Stimulated activated effector memory CD8-positive, alpha-beta T cell treated with anti-CD3 and anti-CD28 coated beads, Interleukin-12 subunit alpha, Interleukin-12 subunit beta, amount 100 ng/mL, for 72 hours (primary cell): ENCODE measurements at regions not wholly inside any gene's neighbourhood (a gene's known extent, or its start where the extent isn't known, plus 50 kb on each side); places are given as distances from the start of the nearest gene placed in this dataset.
"Not testable (repeated sequence)": the region's sequence is repeated elsewhere in the genome, so short reads cannot be mapped to it uniquely, and the experiment has no call there.

Experiments used
- ATAC-seq: fragments of 150-1000 bp; cut with Tn5 transposase; 2 replicates; pipeline ENCODE4 v1.10.0; 2021
- DNase-seq, 2 donors: peaks; one replicate each; pipeline ENCODE4 v3.0.0; 2021 to 2022; ENCODE audit warnings: low spot score in 2 of 2
- H3K27ac Mint-ChIP-seq: one replicate; pipeline ENCODE4 v1.8.0; 2022; ENCODE audit warnings: mild to moderate bottlenecking, mixed read lengths
- H3K36me3 Mint-ChIP-seq: one replicate; pipeline ENCODE4 v1.8.0; 2022; ENCODE audit warnings: mild to moderate bottlenecking, mixed read lengths
- H3K4me1 Mint-ChIP-seq: one replicate; pipeline ENCODE4 v1.8.0; 2022; ENCODE audit warnings: mixed read lengths
- H3K4me3 Mint-ChIP-seq: one replicate; pipeline ENCODE4 v1.8.0; 2022; ENCODE audit warnings: mild to moderate bottlenecking, mixed read lengths
- H3K9me3 Mint-ChIP-seq: one replicate; pipeline ENCODE4 v1.8.0; 2022; ENCODE audit warnings: mixed read lengths

DNA sequence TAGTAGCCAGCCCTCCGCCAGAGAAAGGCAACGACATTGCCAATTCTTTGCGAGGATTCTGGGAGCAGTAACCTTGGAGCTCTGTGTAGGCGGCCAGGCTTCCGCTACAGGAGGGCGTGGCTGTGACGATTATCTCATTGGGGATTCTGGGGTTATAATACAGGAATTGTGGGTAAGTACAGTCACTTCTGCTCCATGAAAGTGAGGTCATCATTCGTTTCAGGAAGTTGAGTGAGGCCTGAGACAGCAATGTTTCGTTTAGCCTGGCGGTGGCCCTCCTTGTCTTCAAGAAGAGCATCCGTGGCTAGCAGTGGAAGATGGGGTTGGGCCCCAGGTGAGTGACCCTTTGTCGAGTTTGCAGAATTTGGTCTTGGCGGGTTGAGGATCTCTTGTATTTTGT, 79.5 kb upstream of the GPR39 start:
- H3K27ac Mint-ChIP-seq, H3K4me1 Mint-ChIP-seq, H3K4me3 Mint-ChIP-seq, H3K36me3 Mint-ChIP-seq, DNase-seq, H3K9me3 Mint-ChIP-seq, ATAC-seq: not testable (repeated sequence)

DNA sequence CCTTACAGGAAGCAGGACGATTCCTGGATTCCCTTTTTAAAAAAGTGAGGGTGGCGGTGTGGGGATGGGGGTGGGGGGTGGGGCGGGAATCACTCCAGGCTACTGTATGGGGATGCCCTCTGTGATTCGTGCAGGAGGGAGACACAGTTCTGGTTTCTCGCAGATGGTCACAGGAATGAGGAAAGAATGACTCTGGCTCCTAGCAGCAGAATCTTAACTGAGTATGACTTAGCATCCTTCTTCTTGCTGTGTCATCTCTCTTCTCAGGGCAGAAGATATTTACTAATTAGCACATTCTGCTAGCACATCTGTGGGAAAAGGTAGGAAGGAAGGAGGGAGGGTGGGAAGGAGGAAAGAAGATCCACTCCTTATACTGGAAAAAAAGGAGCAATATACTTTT, 78.8 kb upstream of the GPR39 start:
- ATAC-seq, H3K36me3 Mint-ChIP-seq, H3K9me3 Mint-ChIP-seq, H3K27ac Mint-ChIP-seq, H3K4me3 Mint-ChIP-seq, H3K4me1 Mint-ChIP-seq, DNase-seq: not testable (repeated sequence)

DNA sequence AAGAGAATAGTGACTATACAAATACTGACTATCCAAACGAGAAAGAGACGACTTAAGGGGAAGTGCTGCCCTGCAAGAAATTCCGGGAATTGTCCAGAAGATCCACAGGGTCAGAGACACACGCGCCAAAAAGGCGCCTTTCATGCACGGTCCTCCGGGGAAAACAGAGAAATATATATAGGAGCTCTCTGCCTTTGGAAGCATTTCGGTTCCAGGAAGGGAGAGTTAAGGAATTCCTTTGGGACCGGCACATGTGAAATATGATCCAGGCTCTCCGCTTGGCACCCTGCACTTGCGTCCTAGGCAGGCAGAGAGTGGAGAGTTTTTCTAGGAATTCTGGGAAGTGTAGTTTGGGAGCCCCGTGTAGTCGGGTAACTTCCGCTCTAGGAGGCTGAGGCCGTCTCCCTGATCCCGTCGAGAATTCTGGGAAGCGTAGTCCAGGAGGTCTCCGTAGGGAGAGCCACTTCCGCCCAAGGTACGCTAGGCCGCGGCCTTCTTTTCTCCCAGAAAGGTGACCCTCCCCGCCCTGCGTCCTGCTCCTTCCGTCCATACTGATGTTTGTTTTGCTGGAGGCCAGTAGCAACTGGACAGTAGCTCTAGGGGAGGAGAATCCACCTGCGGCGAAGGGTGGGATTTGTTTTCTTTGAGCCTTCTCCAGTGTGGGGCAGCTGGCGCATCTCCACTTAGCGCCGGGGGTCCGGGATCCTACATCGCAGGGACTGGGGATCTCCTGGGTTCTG, 69.4 kb upstream of the GPR39 start:
- H3K27ac Mint-ChIP-seq, H3K9me3 Mint-ChIP-seq, H3K4me1 Mint-ChIP-seq, H3K4me3 Mint-ChIP-seq, H3K36me3 Mint-ChIP-seq, ATAC-seq, DNase-seq: not testable (repeated sequence)

DNA sequence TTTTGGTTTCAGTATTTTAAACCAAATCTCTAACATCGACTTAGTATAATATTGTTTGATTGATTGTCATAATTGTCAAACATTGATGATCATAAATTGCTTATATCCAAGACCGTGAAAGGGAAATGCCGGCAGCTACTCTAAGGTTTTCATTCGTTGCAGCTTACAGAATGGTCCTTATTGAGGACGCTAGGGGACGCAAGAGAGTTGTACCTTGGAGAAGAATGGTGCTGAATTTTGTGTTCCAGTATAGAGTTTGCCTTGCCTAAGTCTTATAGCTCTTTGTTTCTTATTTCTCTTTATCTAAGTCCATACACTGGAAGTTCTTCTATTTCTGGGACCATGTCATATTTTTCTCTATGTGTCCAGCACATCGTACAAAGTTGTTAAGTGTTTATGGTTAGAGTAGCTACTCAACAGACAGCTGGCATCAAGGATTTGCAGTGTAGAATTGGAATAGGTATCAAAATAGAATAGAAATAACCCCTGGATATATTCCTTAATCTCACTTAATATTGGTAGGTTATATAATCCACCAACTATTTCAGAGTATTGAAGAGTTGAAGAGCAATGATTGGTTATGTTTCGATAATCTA, 67.4 kb upstream of the GPR39 start:
- not testable (repeated sequence) for H3K4me1 Mint-ChIP-seq, H3K4me3 Mint-ChIP-seq, H3K36me3 Mint-ChIP-seq, ATAC-seq, H3K27ac Mint-ChIP-seq, DNase-seq, H3K9me3 Mint-ChIP-seq

DNA sequence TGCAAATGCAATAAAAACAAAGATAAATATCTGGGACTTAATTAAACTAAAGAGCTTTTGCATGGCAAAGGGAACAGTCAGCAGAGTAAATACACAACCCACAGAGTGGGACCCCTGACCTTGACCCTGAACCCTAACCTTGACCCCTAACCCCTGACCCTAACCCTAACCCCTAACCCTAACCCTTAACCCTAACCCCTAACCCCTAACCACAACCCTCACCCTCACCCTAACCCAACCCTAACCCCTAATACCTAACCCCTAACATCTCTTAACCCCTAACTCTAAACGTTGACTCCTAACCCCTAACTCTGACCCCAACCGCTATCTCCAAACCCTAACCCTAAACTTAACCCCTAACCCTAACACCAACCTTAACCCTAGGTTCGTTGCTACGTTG, 64.9 kb upstream of the GPR39 start:
- not testable (repeated sequence) for H3K9me3 Mint-ChIP-seq, H3K36me3 Mint-ChIP-seq, H3K4me3 Mint-ChIP-seq, ATAC-seq, H3K4me1 Mint-ChIP-seq, H3K27ac Mint-ChIP-seq, DNase-seq

DNA sequence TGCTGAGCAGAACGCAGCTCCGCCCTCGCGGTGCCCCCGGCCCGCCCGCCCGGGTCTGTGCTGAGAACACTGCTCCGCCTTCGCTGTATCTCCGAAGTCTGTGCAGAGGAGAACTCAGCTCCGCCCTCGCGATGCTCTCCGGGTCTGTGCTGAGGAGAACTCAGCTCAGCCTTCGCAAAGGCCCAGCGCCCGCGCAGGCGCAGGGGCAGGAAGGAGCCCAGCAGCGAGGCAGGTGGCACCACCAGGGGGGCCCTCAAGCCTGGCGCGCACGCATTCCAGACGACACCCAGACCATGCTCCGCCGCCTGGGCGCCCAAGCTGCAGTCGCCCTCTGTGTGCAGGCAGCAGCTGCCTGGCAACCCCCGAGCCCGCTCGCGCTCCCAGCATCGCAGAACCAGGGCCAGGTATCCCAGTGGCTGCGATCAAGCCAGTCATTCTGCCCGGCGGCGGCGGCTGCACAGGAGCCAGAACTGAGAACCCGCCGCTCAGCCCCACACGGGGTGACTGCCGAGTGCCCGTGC, 64.1 kb upstream of the GPR39 start:
- not testable (repeated sequence) for DNase-seq, ATAC-seq, H3K4me3 Mint-ChIP-seq, H3K27ac Mint-ChIP-seq, H3K9me3 Mint-ChIP-seq, H3K36me3 Mint-ChIP-seq, H3K4me1 Mint-ChIP-seq

DNA sequence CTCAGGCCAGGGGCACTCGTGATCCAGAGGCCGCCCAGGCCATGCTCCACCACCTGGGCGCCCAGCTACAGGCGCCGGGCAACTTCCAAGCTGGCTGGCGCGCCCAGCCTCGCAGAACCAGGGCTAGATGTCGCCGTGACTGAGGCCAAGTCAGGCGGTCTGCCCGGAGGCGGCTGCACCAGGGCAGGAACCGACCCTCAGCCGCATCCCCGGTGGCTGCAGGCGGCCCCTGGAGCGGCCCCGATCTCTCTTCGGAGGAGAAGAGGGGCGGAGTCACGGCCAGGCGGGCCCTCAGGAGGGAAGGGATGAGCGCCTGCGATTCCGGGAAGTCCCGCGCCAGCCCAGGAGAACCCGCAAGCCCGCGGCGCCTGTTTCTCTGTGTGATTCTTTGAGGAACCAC, 63.2 kb upstream of the GPR39 start:
- not testable (repeated sequence) for DNase-seq, H3K27ac Mint-ChIP-seq, H3K4me3 Mint-ChIP-seq, H3K4me1 Mint-ChIP-seq, ATAC-seq, H3K9me3 Mint-ChIP-seq, H3K36me3 Mint-ChIP-seq

DNA sequence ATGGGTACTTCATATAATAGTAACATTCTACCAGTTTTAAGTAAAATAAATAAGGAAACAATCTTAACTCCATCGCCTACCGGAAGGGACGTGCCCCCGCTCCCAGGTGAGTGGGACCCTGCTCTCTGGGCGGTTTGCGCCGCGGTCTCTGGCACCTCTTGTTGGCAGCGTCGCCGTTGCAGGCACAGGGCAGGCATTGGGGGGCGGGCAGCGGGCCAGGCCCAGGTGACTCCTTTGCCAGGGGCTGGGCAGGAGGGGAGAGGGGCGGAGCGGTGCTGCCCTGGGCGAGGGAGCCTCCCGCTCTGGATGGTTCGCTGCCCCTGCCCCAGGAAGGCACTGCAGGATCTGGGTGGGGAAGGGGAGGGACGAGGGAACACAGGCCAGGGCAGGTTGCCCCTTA, 55.6 kb upstream of the GPR39 start:
- DNase-seq, H3K27ac Mint-ChIP-seq: not testable (repeated sequence)

DNA sequence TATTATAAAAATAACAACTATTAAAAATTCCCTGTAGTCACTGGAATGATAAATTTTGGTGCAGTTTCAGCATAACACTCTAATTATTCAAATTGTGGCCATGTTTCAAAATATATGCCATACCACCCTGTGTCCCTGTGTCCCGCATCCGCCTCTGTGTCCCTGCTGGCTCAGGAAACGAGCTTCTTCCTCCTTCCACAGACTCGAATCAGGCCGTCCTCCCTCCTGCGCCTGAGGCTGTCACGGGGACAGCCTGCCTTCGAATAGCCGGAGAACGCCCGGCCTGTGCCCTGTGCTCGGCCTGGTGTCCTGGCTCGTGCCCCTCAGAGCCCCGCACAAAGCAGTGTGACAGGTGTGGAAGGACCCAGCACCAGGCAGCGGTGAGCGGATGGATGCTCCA, 55.1 kb upstream of the GPR39 start:
- H3K4me1 Mint-ChIP-seq, ATAC-seq, DNase-seq, H3K9me3 Mint-ChIP-seq, H3K27ac Mint-ChIP-seq, H3K4me3 Mint-ChIP-seq, H3K36me3 Mint-ChIP-seq: not testable (repeated sequence)

More for the DNA sequence above, 55.6 kb upstream of the GPR39 start:
- not testable (repeated sequence) for H3K9me3 Mint-ChIP-seq, H3K4me1 Mint-ChIP-seq, ATAC-seq, H3K36me3 Mint-ChIP-seq, H3K4me3 Mint-ChIP-seq

DNA sequence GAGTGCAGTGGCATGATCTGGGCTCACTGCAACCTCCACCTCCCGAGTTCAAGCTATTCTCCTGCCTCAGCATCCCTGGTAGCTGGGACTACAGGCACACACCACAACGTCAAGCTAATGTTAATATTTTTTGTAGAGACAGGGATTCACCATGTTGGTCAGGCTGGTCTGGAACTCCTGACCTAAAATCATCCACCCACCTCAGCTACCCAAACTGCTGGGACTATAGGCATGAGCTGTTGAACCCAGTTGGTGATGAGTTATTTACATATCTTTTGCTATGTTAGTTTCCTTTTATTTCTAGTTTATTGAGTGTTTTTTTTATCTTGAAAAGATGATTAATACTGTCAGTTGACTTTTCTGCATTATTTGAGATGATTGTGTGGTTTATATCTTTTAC, 53.3 kb upstream of the GPR39 start:
- not testable (repeated sequence) for H3K4me3 Mint-ChIP-seq, DNase-seq, H3K27ac Mint-ChIP-seq, H3K4me1 Mint-ChIP-seq, H3K9me3 Mint-ChIP-seq, ATAC-seq, H3K36me3 Mint-ChIP-seq

DNA sequence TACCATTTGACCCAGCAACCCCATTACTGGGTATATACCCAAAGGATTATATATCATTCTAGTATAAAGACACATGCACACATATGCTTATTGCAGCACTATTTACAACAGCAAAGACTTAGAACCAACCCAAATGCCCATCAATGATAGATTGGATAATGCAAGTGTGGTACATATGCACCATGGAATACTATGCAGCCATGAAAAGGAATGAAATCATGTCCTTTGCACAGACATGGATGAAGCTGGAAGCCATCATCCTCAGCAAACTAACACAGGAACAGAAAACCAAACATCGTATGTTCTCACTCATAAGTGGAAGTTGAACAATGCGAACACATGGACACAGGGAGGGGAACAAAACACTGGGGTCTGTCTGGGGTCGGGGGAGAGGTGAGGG, 50.6 kb upstream of the GPR39 start:
- H3K27ac Mint-ChIP-seq, H3K36me3 Mint-ChIP-seq, H3K4me3 Mint-ChIP-seq, H3K4me1 Mint-ChIP-seq, ATAC-seq, H3K9me3 Mint-ChIP-seq, DNase-seq: not testable (repeated sequence)

DNA sequence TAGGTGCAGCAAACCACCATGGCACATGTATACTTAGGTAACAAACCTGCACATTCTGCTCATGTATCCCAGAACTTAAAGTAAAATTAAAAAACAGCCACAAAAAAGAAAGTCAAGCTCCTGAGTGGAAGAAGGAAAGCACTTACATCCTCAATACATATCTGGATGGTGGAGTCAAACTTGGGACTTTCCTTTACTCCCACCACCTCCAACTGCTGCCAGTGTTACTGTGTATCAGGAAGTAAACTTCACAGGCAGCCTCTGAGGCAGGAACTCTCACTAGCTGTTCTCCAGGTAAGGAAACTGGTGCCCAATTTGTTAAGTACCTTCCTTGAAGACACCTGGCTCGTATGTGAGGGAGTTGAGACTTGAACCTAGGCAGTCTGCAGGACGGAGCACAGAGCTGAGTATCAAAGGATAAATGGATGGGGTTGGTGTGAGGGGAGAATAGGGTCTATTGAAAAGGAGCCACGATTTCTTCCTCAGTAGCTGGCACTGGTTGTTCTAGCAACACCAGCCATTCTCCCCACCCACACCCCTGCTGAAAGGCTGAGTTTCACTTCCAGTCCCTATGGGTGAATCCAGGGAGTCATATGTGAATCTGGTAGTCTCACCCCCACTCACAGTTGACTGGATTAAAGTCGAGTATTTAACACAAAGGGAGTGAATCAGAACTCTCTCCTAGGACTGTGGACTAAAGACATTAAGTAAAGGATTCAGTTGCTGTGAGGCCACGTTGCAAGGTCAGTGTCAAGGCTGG, 50.0 kb upstream of the GPR39 start:
- no peak overlapping the region for H3K27ac Mint-ChIP-seq
- peaks cover 8% of the 10 kb centered on the region for H3K9me3 Mint-ChIP-seq
- H3K4me1 Mint-ChIP-seq: no peaks in the 10 kb centered on the region
- DNase-seq (no peak), ATAC-seq (no peak)
- no peak overlapping the region for H3K4me3 Mint-ChIP-seq
- no peaks in the 10 kb centered on the region for H3K36me3 Mint-ChIP-seq
